GM23338 (cell line): ENCODE measurements at regions not wholly inside any gene's neighbourhood (a gene's known extent, or its start where the extent isn't known, plus 50 kb on each side); places are given as distances from the start of the nearest gene placed in this dataset.

ENCODE experiments used
- CREB1 ChIP-seq: fragments of 250-450 bp; sonication (Bioruptor Pico); IDR thresholded peaks from 2 replicates; pipeline ENCODE4 v1.5.0; 2020; ENCODE audit warnings: low read depth, mild to moderate bottlenecking, moderate library complexity
- EZH2 ChIP-seq: fragments of 200-600 bp; sonication (generic); IDR thresholded peaks from one replicate; pipeline ENCODE4 v1.8.0; 2017; ENCODE audit warnings: antibody characterized with exemption, mild to moderate bottlenecking, low read depth; ENCODE audit not compliant: unreplicated experiment
- EZH2phosphoT487 ChIP-seq: fragments of 200-600 bp; sonication (generic); IDR thresholded peaks from one replicate; pipeline ENCODE4 v1.8.1; 2018; ENCODE audit warnings: antibody characterized with exemption; ENCODE audit not compliant: unreplicated experiment
- JUNB ChIP-seq: IDR thresholded peaks from one replicate; pipeline ENCODE4 v1.6.1; 2016; ENCODE audit warnings: antibody characterized with exemption; ENCODE audit not compliant: unreplicated experiment
- NANOG ChIP-seq: IDR thresholded peaks from 2 replicates; pipeline ENCODE4 v1.6.1; 2016; ENCODE audit warnings: antibody characterized with exemption, borderline replicate concordance
- TF ChIP-seq, protein P1 (sequence below), 2 experiments: fragments of 200-600 bp in 1 of 2; sonication (generic) in 1 of 2; conservative IDR thresholded peaks; 2 replicates each; pipeline versions ENCODE4 v1.5.1 to v1.6.1; 2016 to 2017; ENCODE audit warnings: antibody characterized with exemption in 2 of 2, low read depth in 2 of 2, mild to moderate bottlenecking in 2 of 2, moderate library complexity in 1 of 2
- TF ChIP-seq, protein P2 (sequence below): IDR thresholded peaks from one replicate; pipeline ENCODE4 v1.6.1; 2018; ENCODE audit warnings: antibody characterized with exemption; ENCODE audit not compliant: unreplicated experiment
- TF ChIP-seq, protein P3 (sequence below): IDR thresholded peaks from 2 replicates; pipeline ENCODE4 v1.6.1; 2016; ENCODE audit warnings: antibody characterized with exemption

DNA sequence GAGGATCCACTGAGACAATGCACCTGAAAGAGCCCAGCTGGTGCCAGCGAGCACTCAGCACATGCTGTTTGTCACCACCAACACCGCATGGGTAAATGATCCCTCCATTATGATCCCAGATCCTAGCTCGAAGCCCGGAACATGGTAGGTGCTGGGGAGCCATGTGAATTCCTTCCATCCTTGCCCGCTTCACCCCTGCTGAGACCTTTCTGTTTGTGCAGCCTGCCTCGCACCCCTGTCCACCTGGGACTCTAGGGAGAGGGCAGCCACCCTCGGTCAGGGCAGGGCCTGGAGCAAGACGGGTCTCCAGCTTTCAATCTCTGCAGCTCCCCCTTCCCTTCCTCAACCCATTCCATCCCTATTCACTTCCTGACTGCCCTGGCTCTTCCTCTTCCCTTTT is 116.2 kb upstream of the ALX4 start:
- TF ChIP-seq EZH2 (no peak), EZH2phosphoT487 (no peak), JUNB (no peak), NANOG (no peak), CREB1 (CRISPR knock-in tag) (no peak)
- TF ChIP-seq, protein P1, sequence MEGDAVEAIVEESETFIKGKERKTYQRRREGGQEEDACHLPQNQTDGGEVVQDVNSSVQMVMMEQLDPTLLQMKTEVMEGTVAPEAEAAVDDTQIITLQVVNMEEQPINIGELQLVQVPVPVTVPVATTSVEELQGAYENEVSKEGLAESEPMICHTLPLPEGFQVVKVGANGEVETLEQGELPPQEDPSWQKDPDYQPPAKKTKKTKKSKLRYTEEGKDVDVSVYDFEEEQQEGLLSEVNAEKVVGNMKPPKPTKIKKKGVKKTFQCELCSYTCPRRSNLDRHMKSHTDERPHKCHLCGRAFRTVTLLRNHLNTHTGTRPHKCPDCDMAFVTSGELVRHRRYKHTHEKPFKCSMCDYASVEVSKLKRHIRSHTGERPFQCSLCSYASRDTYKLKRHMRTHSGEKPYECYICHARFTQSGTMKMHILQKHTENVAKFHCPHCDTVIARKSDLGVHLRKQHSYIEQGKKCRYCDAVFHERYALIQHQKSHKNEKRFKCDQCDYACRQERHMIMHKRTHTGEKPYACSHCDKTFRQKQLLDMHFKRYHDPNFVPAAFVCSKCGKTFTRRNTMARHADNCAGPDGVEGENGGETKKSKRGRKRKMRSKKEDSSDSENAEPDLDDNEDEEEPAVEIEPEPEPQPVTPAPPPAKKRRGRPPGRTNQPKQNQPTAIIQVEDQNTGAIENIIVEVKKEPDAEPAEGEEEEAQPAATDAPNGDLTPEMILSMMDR (conservative IDR thresholded peaks at IDR 0.05; ENCODE audit: low read depth in 2 of 2): no peak
- TF ChIP-seq, protein P2, sequence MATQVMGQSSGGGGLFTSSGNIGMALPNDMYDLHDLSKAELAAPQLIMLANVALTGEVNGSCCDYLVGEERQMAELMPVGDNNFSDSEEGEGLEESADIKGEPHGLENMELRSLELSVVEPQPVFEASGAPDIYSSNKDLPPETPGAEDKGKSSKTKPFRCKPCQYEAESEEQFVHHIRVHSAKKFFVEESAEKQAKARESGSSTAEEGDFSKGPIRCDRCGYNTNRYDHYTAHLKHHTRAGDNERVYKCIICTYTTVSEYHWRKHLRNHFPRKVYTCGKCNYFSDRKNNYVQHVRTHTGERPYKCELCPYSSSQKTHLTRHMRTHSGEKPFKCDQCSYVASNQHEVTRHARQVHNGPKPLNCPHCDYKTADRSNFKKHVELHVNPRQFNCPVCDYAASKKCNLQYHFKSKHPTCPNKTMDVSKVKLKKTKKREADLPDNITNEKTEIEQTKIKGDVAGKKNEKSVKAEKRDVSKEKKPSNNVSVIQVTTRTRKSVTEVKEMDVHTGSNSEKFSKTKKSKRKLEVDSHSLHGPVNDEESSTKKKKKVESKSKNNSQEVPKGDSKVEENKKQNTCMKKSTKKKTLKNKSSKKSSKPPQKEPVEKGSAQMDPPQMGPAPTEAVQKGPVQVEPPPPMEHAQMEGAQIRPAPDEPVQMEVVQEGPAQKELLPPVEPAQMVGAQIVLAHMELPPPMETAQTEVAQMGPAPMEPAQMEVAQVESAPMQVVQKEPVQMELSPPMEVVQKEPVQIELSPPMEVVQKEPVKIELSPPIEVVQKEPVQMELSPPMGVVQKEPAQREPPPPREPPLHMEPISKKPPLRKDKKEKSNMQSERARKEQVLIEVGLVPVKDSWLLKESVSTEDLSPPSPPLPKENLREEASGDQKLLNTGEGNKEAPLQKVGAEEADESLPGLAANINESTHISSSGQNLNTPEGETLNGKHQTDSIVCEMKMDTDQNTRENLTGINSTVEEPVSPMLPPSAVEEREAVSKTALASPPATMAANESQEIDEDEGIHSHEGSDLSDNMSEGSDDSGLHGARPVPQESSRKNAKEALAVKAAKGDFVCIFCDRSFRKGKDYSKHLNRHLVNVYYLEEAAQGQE: no peak
- TF ChIP-seq, protein P3, sequence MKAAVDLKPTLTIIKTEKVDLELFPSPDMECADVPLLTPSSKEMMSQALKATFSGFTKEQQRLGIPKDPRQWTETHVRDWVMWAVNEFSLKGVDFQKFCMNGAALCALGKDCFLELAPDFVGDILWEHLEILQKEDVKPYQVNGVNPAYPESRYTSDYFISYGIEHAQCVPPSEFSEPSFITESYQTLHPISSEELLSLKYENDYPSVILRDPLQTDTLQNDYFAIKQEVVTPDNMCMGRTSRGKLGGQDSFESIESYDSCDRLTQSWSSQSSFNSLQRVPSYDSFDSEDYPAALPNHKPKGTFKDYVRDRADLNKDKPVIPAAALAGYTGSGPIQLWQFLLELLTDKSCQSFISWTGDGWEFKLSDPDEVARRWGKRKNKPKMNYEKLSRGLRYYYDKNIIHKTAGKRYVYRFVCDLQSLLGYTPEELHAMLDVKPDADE: no peak
